Heart left ventricle (tissue), 13 donors: ENCODE measurements at regions not wholly inside any gene's neighbourhood (a gene's known extent, or its start where the extent isn't known, plus 50 kb on each side); places are given as distances from the start of the nearest gene placed in this dataset.

Experiments
- POLR2A ChIP-seq, 2 donors: fragments of 450-650 bp; IDR thresholded peaks; one replicate each; pipeline ENCODE4 v1.6.1; 2017; ENCODE audit warnings: antibody characterized with exemption in 2 of 2, mild to moderate bottlenecking in 2 of 2, moderate library complexity in 2 of 2
- TF ChIP-seq, protein P1 (sequence below), 12 donors: fragments of 200-600 bp; sonication (generic) in 4 of 12; IDR thresholded peaks; one replicate each; pipeline versions ENCODE4 v1.5.0 to v1.8.0; 2018 to 2022; ENCODE audit warnings: antibody characterized with exemption in 12 of 12, mild to moderate bottlenecking in 5 of 12
- donor health status: ischemic (EF 13 %, LVEDD 7.1; RV severe dilation, severe dysfunction).
- donor health status: DM: no; HTN: yes; CAD: no.
- donor health status: DM: no; HTN: no; CAD: no.
- donor health status: ischemic (EF 25% LVEDD 6.9; RV normal size, moderate dysfunction).
- donor health status: ischemic (EF 25% LVEDD 5.7; RV mildly dilated, moderate dysfunction).
- donor health status: ischemic (EF 35%, LVEDD 5.7; RV mildly dilated, moderate dysfunction).
- donor health status: nonischemic (EF 11% LVEDD 7.7; RV severe dilation, severe dysfunction).
- donor health status: DM: yes; HTN: yes; CAD: no.
- donor health status: PGD.
- donor health status: ischemic (EF 29% LVEDD 5.4; RV normal size, mild dysfunction).
- donor health status: nonischemic (EF 23%, LVEDD 6.1; RV moderate dilation, normal function).

DNA sequence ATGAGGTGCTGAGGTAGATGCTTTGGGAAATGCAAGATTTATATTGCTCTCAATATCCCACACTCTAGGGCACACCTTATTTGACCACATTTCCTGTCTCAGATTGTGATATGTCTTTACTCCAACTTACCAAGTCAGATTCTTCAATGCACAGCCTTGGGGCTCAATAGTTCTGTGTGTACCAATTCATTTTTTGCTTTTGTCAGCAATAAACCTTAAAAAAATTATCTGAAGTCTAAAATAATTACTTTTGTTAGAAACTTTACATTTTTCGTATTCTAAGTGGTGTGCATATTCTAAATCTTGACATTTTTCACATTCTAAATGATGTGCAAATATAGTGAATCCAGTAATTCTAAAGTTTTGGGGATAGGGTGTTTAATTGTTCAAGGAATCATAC lies 447.5 kb upstream of the COX7C start:
- TF ChIP-seq, protein P1, sequence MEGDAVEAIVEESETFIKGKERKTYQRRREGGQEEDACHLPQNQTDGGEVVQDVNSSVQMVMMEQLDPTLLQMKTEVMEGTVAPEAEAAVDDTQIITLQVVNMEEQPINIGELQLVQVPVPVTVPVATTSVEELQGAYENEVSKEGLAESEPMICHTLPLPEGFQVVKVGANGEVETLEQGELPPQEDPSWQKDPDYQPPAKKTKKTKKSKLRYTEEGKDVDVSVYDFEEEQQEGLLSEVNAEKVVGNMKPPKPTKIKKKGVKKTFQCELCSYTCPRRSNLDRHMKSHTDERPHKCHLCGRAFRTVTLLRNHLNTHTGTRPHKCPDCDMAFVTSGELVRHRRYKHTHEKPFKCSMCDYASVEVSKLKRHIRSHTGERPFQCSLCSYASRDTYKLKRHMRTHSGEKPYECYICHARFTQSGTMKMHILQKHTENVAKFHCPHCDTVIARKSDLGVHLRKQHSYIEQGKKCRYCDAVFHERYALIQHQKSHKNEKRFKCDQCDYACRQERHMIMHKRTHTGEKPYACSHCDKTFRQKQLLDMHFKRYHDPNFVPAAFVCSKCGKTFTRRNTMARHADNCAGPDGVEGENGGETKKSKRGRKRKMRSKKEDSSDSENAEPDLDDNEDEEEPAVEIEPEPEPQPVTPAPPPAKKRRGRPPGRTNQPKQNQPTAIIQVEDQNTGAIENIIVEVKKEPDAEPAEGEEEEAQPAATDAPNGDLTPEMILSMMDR (IDR thresholded peaks at IDR 0.05) = no peak
- no peak for TF ChIP-seq POLR2A (IDR thresholded peaks at IDR 0.05)
